HCT116 (cell line): ENCODE measurements at regions not wholly inside any gene's neighbourhood (a gene's known extent, or its start where the extent isn't known, plus 50 kb on each side); places are given as distances from the start of the nearest gene placed in this dataset.

Experiments used
- ATAC-seq: fragments of 200-7000 bp; cut with Tn5 transposase; 2 replicates; pipeline ENCODE4 v1.9.1; 2020; ENCODE audit warnings: mild to moderate bottlenecking, moderate library complexity
- BruUV-seq: library from RNA; stranded (reverse); fragments of 400-500 nt; replicated peaks from 2 replicates; lab custom pipeline; 2021; lab: Mats Ljungman, UMichigan
- CTCF ChIA-PET: fragments of 300-600 bp; sonication (Branson Sonifier 250); formaldehyde crosslinking; loops from one replicate; lab custom pipeline; 2021; ENCODE audit warnings: antibody characterized with exemption; lab: Charles Lee
- POLR2A ChIA-PET: fragments of 300-600, 350-600 bp; sonication (Branson Sonifier 250); formaldehyde crosslinking; loops from one replicate; lab custom pipeline; 2021; ENCODE audit warnings: antibody characterized with exemption; lab: Charles Lee
- RAD21 ChIA-PET, 2 experiments: fragments of 300-600 bp; sonication (Branson Sonifier 250); formaldehyde crosslinking; loops; one replicate each; lab custom pipeline; 2023; ENCODE audit warnings: low total read pairs in 2 of 2; ENCODE audit not compliant: uncharacterized antibody in 2 of 2, unreplicated experiment in 2 of 2, low non-redundant PET in 1 of 2; lab: Charles Lee
- DNase-seq: peaks from one replicate; pipeline ENCODE4 v3.0.0-alpha.2; 2010; ENCODE audit warnings: low read depth, low spot score
- H2AFZ ChIP-seq: fragments of 200-600 bp; shearing (Covaris generic), sonication (generic); 2 replicates; pipeline ENCODE4 v1.6.1; 2017; ENCODE audit warnings: low read depth, mixed run types, mixed read lengths, antibody characterized with exemption, low read length; ENCODE audit not compliant: poor library complexity, severe bottlenecking
- H3K27ac ChIP-seq: 2 replicates; pipeline ENCODE4 v1.5.1; 2012; ENCODE audit warnings: low read depth, low read length
- H3K27me3 ChIP-seq: fragments of 200-600 bp; sonication (generic); 2 replicates; pipeline ENCODE4 v1.6.1; 2016; ENCODE audit warnings: mixed run types, low read length, mixed read lengths; ENCODE audit not compliant: insufficient read depth
- H3K36me3 ChIP-seq, 2 experiments: fragments of 200-500 bp in 1 of 2; fragments of 200-600 bp in 1 of 2; sonication (Bioruptor generic) in 1 of 2; sonication (generic) in 1 of 2; 2 replicates each; pipeline versions ENCODE4 v1.5.1 to v1.6.1; 2014 to 2016; ENCODE audit warnings: low read length in 2 of 2, inconsistent platforms in 1 of 2, mixed read lengths in 1 of 2, mixed run types in 1 of 2; ENCODE audit not compliant: insufficient read depth in 2 of 2, control insufficient read depth in 1 of 2
- H3K4me1 ChIP-seq, 2 experiments: fragments of 200-600 bp in 1 of 2; sonication (generic) in 1 of 2; 2 replicates each; pipeline versions ENCODE4 v1.5.1 to v1.6.1; 2012 to 2017; ENCODE audit warnings: low read length in 2 of 2, inconsistent platforms in 1 of 2, mild to moderate bottlenecking in 1 of 2, mixed read lengths in 1 of 2, mixed run types in 1 of 2, moderate library complexity in 1 of 2; ENCODE audit not compliant: insufficient read depth in 2 of 2, control insufficient read depth in 1 of 2
- H3K4me2 ChIP-seq: fragments of 200-600 bp; sonication (generic); 2 replicates; pipeline ENCODE4 v1.6.1; 2017; ENCODE audit warnings: mixed run types, low read length, mixed read lengths
- H3K4me3 ChIP-seq, 2 experiments: fragments of 200-600 bp in 1 of 2; sonication (generic) in 1 of 2; replicated peaks in 1 of 2; 2 replicates each; pipeline ENCODE4 v1.5.1; 2011 to 2016; ENCODE audit warnings: low read length in 2 of 2, control low read depth in 1 of 2, low read depth in 1 of 2, mild to moderate bottlenecking in 1 of 2, mixed read lengths in 1 of 2, mixed run types in 1 of 2
- H3K79me2 ChIP-seq: fragments of 200-600 bp; sonication (generic); 2 replicates; pipeline ENCODE4 v1.6.1; 2017; ENCODE audit warnings: mild to moderate bottlenecking, mixed run types, low read length, moderate library complexity, mixed read lengths; ENCODE audit not compliant: insufficient read depth
- H3K9ac ChIP-seq: fragments of 200-600 bp; sonication (generic); 2 replicates; pipeline ENCODE4 v1.6.1; 2016; ENCODE audit warnings: low read length, mixed read lengths
- H3K9me2 ChIP-seq: fragments of 200-600 bp; sonication (generic), shearing (Covaris generic); 2 replicates; pipeline ENCODE4 v1.6.1; 2017; ENCODE audit warnings: mixed run types, mild to moderate bottlenecking, moderate library complexity; ENCODE audit not compliant: insufficient read depth
- H3K9me3 ChIP-seq, 2 experiments: fragments of 200-500 bp in 1 of 2; fragments of 200-600 bp in 1 of 2; sonication (Bioruptor generic) in 1 of 2; sonication (generic) in 1 of 2; 2 replicates each; pipeline ENCODE4 v1.6.1; 2014 to 2017; ENCODE audit warnings: low read length in 2 of 2, mixed read lengths in 2 of 2, inconsistent platforms in 1 of 2, low read depth in 1 of 2, mild to moderate bottlenecking in 1 of 2, mixed run types in 1 of 2, moderate library complexity in 1 of 2; ENCODE audit not compliant: control insufficient read depth in 1 of 2, insufficient read depth in 1 of 2
- H4K20me1 ChIP-seq: fragments of 200-600 bp; sonication (generic), shearing (Covaris generic); 2 replicates; pipeline ENCODE4 v1.6.1; 2017; ENCODE audit warnings: mixed run types, mild to moderate bottlenecking, moderate library complexity; ENCODE audit not compliant: insufficient read depth
- CBX3 ChIP-seq: IDR thresholded peaks from 2 replicates; pipeline ENCODE4 v1.6.1; 2012; ENCODE audit warnings: low read depth
- ELF1 ChIP-seq: IDR thresholded peaks from 2 replicates; pipeline ENCODE4 v1.6.1; 2012; ENCODE audit warnings: low read depth, borderline replicate concordance
- EZH2 ChIP-seq: fragments of 200-600 bp; sonication (generic); IDR thresholded peaks from 2 replicates; pipeline ENCODE4 v1.6.1; 2017; ENCODE audit warnings: antibody characterized with exemption, mixed run types
- FOSL1 ChIP-seq: IDR thresholded peaks from 2 replicates; pipeline ENCODE4 v1.6.1; 2012; ENCODE audit warnings: low read depth
- POLR2A ChIP-seq: IDR thresholded peaks from 2 replicates; pipeline ENCODE4 v1.7.0; 2011; ENCODE audit warnings: borderline replicate concordance; ENCODE audit not compliant: insufficient read depth, insufficient read length; ENCODE audit errors: extremely low read depth
- POLR2AphosphoS5 ChIP-seq: IDR thresholded peaks from 2 replicates; pipeline ENCODE4 v1.6.1; 2011; ENCODE audit warnings: mild to moderate bottlenecking, low read depth, low read length, moderate library complexity
- RAD21 ChIP-seq: IDR thresholded peaks from 2 replicates; pipeline ENCODE4 v1.6.1; 2012; ENCODE audit warnings: low read depth, mild to moderate bottlenecking
- SIN3A ChIP-seq: IDR thresholded peaks from 2 replicates; pipeline ENCODE4 v1.6.1; 2012; ENCODE audit warnings: low read depth
- YY1 ChIP-seq: IDR thresholded peaks from 2 replicates; pipeline ENCODE4 v1.6.1; 2011; ENCODE audit warnings: low read length, low read depth, moderate library complexity, mild to moderate bottlenecking; ENCODE audit not compliant: insufficient replicate concordance; ENCODE audit errors: extremely low read depth
- ZFX ChIP-seq: fragments of 450-650 bp; IDR thresholded peaks from 2 replicates; pipeline ENCODE4 v1.6.1; 2017
- ZNF274 ChIP-seq: fragments of 200-500 bp; sonication (Bioruptor generic); IDR thresholded peaks from 2 replicates; pipeline ENCODE4 v1.6.1; 2014; ENCODE audit warnings: mild to moderate bottlenecking, low read depth, low read length, inconsistent platforms
- intact Hi-C: fragments of 100-400 bp; cut with micrococcal nuclease; formaldehyde crosslinking; loops from 2 replicates; pipeline ENCODE4 v1.10.0; 2022
- TF ChIP-seq, protein P1 (sequence below): IDR thresholded peaks from 2 replicates; pipeline ENCODE4 v1.6.1; 2012
- TF ChIP-seq, protein P2 (sequence below): IDR thresholded peaks from 2 replicates; pipeline ENCODE4 v1.6.1; 2012
- TF ChIP-seq, protein P3 (sequence below): IDR thresholded peaks from 2 replicates; pipeline ENCODE4 v1.6.1; 2012; ENCODE audit warnings: low read depth
- TF ChIP-seq, protein P4 (sequence below), 3 experiments: fragments of 200-600 bp in 1 of 3; sonication (generic) in 1 of 3; IDR thresholded peaks in 2 of 3; conservative IDR thresholded peaks in 1 of 3; 2 replicates each; pipeline ENCODE4 v1.5.1; 2012 to 2017; ENCODE audit warnings: low read depth in 2 of 3, low read length in 2 of 3, antibody characterized with exemption in 1 of 3, borderline replicate concordance in 1 of 3, control low read depth in 1 of 3, mild to moderate bottlenecking in 1 of 3, mixed read lengths in 1 of 3, mixed run types in 1 of 3, moderate library complexity in 1 of 3; ENCODE audit not compliant: insufficient read depth in 1 of 3

DNA sequence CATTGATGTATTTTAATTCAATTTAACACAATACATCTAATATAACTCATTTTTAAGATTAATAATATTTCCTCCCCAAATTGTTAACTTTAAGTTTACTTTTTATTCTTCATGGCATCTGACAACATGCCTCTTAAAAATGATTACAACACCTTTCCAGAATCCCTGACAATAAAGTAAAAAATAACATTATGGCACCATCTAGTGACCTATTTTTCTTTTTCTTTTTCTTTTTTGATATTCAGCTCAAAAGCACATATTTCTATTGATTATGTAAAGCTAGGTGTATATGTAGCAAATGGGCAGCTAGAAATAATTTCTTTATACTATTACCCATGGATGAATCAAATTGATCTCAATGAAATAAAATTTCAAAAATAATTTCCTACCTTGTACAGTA, 834.3 kb upstream of the CDH8 start:
- ATAC-seq (no peak), DNase-seq (no peak)
- Histone ChIP-seq H4K20me1 (no peaks in the 10 kb centered on the region), H3K4me2 (no peak overlapping the region), H2AFZ (no peak overlapping the region), H3K36me3 (no peaks in the 10 kb centered on the region), H3K79me2 (no peaks in the 10 kb centered on the region), H3K27ac (no peak overlapping the region), H3K27me3 (no peaks in the 10 kb centered on the region), H3K9me3 (peaks cover 3 to 14% of the 10 kb centered on the region in 2 experiments; a peak in 2 of 4 replicates), H3K9ac (no peak overlapping the region), H3K9me2 (no peaks in the 10 kb centered on the region), H3K4me1 (no peaks in the 10 kb centered on the region), H3K4me3 (no peak overlapping the region)
- TF ChIP-seq YY1 (no peak), ZFX (no peak), SIN3A (no peak), EZH2 (no peak), POLR2A (no peak), RAD21 (no peak), POLR2AphosphoS5 (no peak), FOSL1 (no peak), CBX3 (no peak), ZNF274 (no peak), ELF1 (no peak)
- TF ChIP-seq, protein P1, sequence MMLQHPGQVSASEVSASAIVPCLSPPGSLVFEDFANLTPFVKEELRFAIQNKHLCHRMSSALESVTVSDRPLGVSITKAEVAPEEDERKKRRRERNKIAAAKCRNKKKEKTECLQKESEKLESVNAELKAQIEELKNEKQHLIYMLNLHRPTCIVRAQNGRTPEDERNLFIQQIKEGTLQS: no peak
- TF ChIP-seq, protein P2, sequence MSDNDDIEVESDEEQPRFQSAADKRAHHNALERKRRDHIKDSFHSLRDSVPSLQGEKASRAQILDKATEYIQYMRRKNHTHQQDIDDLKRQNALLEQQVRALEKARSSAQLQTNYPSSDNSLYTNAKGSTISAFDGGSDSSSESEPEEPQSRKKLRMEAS: no peak
- TF ChIP-seq, protein P3, sequence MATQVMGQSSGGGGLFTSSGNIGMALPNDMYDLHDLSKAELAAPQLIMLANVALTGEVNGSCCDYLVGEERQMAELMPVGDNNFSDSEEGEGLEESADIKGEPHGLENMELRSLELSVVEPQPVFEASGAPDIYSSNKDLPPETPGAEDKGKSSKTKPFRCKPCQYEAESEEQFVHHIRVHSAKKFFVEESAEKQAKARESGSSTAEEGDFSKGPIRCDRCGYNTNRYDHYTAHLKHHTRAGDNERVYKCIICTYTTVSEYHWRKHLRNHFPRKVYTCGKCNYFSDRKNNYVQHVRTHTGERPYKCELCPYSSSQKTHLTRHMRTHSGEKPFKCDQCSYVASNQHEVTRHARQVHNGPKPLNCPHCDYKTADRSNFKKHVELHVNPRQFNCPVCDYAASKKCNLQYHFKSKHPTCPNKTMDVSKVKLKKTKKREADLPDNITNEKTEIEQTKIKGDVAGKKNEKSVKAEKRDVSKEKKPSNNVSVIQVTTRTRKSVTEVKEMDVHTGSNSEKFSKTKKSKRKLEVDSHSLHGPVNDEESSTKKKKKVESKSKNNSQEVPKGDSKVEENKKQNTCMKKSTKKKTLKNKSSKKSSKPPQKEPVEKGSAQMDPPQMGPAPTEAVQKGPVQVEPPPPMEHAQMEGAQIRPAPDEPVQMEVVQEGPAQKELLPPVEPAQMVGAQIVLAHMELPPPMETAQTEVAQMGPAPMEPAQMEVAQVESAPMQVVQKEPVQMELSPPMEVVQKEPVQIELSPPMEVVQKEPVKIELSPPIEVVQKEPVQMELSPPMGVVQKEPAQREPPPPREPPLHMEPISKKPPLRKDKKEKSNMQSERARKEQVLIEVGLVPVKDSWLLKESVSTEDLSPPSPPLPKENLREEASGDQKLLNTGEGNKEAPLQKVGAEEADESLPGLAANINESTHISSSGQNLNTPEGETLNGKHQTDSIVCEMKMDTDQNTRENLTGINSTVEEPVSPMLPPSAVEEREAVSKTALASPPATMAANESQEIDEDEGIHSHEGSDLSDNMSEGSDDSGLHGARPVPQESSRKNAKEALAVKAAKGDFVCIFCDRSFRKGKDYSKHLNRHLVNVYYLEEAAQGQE: no peak
- TF ChIP-seq, protein P4, sequence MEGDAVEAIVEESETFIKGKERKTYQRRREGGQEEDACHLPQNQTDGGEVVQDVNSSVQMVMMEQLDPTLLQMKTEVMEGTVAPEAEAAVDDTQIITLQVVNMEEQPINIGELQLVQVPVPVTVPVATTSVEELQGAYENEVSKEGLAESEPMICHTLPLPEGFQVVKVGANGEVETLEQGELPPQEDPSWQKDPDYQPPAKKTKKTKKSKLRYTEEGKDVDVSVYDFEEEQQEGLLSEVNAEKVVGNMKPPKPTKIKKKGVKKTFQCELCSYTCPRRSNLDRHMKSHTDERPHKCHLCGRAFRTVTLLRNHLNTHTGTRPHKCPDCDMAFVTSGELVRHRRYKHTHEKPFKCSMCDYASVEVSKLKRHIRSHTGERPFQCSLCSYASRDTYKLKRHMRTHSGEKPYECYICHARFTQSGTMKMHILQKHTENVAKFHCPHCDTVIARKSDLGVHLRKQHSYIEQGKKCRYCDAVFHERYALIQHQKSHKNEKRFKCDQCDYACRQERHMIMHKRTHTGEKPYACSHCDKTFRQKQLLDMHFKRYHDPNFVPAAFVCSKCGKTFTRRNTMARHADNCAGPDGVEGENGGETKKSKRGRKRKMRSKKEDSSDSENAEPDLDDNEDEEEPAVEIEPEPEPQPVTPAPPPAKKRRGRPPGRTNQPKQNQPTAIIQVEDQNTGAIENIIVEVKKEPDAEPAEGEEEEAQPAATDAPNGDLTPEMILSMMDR (IDR thresholded peaks at IDR 0.05 in 2 of 3, conservative IDR thresholded peaks at IDR 0.05 in 1 of 3; ENCODE audit: borderline replicate concordance in 1 of 3, insufficient read depth in 1 of 3, low read depth in 2 of 3, low read length in 2 of 3): no peak
- intact Hi-C loops: no loop called here
- ChIA-PET RAD21 (no interaction called here), POLR2A (no interaction called here), CTCF (no interaction called here)
- BruUV-seq: no TSS peak
